Neural cell (in vitro differentiated cells): ENCODE measurements at regions not wholly inside any gene's neighbourhood (a gene's known extent, or its start where the extent isn't known, plus 50 kb on each side); places are given as distances from the start of the nearest gene placed in this dataset.

Experiments used
- EP300 ChIP-seq: fragments of 450-650 bp; conservative IDR thresholded peaks from 2 replicates; pipeline ENCODE4 v1.6.1; 2014; ENCODE audit warnings: antibody characterized with exemption, mild to moderate bottlenecking, moderate library complexity; ENCODE audit not compliant: poor library complexity, severe bottlenecking
- EZH2 ChIP-seq: fragments of 200-600, 300-800 bp; shearing (Covaris generic), sonication (generic); IDR thresholded peaks from 2 replicates; pipeline ENCODE4 v1.6.1; 2014; ENCODE audit warnings: antibody characterized with exemption, low read length, borderline replicate concordance, mild to moderate bottlenecking; ENCODE audit not compliant: insufficient read depth, poor library complexity, severe bottlenecking
- POLR2AphosphoS5 ChIP-seq: IDR thresholded peaks from 2 replicates; pipeline ENCODE4 v1.6.1; 2012
- SMC3 ChIP-seq: fragments of 450-650 bp; conservative IDR thresholded peaks from 2 replicates; pipeline ENCODE4 v1.6.1; 2014; ENCODE audit warnings: antibody characterized with exemption, mild to moderate bottlenecking, moderate library complexity; ENCODE audit not compliant: poor library complexity
- TF ChIP-seq, protein P1 (sequence below): fragments of 450-650 bp; IDR thresholded peaks from 2 replicates; pipeline ENCODE4 v1.5.1; 2014; ENCODE audit warnings: antibody characterized with exemption, mild to moderate bottlenecking, moderate library complexity; ENCODE audit not compliant: poor library complexity, severe bottlenecking
- TF ChIP-seq, protein P2 (sequence below): IDR thresholded peaks from 2 replicates; pipeline ENCODE4 v1.6.1; 2012; ENCODE audit warnings: borderline replicate concordance

DNA sequence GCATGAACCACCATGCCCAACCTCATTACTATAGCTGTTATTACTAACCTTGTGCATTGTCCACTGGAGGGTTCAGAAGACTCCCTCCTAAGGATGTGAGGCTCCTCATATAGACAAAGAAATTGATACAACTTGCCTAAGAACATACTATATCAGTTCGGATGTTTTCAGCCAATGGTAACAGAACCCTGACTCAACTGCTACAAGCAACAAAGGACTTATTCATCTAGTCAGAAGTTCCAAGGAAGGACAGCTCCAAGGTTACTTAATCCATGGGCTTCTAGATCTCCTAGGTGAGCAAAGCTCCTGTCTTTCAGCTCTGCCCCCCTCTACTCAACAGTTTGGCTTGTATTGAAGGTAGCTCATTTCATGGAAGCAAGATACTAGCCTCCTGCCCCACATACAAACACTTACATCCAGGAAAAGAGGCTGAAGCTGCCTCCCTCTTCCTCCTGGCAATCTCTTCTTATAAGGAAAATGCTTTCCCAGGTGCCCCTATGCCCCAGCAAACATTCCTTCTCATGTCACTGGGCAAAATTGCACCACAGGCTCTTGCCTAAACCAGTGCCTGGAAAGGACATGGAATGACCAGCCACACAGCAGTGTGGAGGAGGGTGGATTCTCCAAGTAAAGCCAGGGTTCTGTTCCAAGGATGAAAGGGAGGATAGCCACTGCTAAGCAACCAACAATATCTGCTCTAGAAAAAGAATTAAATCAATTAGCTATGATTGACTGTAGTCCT lies 497.8 kb downstream of the FOXO1 start:
- TF ChIP-seq, protein P1, sequence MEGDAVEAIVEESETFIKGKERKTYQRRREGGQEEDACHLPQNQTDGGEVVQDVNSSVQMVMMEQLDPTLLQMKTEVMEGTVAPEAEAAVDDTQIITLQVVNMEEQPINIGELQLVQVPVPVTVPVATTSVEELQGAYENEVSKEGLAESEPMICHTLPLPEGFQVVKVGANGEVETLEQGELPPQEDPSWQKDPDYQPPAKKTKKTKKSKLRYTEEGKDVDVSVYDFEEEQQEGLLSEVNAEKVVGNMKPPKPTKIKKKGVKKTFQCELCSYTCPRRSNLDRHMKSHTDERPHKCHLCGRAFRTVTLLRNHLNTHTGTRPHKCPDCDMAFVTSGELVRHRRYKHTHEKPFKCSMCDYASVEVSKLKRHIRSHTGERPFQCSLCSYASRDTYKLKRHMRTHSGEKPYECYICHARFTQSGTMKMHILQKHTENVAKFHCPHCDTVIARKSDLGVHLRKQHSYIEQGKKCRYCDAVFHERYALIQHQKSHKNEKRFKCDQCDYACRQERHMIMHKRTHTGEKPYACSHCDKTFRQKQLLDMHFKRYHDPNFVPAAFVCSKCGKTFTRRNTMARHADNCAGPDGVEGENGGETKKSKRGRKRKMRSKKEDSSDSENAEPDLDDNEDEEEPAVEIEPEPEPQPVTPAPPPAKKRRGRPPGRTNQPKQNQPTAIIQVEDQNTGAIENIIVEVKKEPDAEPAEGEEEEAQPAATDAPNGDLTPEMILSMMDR, result no peak
- TF ChIP-seq EZH2 (no peak), POLR2AphosphoS5 (no peak), SMC3 (no peak), EP300 (no peak)
- TF ChIP-seq, protein P2, sequence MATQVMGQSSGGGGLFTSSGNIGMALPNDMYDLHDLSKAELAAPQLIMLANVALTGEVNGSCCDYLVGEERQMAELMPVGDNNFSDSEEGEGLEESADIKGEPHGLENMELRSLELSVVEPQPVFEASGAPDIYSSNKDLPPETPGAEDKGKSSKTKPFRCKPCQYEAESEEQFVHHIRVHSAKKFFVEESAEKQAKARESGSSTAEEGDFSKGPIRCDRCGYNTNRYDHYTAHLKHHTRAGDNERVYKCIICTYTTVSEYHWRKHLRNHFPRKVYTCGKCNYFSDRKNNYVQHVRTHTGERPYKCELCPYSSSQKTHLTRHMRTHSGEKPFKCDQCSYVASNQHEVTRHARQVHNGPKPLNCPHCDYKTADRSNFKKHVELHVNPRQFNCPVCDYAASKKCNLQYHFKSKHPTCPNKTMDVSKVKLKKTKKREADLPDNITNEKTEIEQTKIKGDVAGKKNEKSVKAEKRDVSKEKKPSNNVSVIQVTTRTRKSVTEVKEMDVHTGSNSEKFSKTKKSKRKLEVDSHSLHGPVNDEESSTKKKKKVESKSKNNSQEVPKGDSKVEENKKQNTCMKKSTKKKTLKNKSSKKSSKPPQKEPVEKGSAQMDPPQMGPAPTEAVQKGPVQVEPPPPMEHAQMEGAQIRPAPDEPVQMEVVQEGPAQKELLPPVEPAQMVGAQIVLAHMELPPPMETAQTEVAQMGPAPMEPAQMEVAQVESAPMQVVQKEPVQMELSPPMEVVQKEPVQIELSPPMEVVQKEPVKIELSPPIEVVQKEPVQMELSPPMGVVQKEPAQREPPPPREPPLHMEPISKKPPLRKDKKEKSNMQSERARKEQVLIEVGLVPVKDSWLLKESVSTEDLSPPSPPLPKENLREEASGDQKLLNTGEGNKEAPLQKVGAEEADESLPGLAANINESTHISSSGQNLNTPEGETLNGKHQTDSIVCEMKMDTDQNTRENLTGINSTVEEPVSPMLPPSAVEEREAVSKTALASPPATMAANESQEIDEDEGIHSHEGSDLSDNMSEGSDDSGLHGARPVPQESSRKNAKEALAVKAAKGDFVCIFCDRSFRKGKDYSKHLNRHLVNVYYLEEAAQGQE, result no peak
